AG10803 (cell line): ENCODE measurements at regions not wholly inside any gene's neighbourhood (a gene's known extent, or its start where the extent isn't known, plus 50 kb on each side); places are given as distances from the start of the nearest gene placed in this dataset.
A peak's percentile ranks its signal among the peaks of the same experiment; 100 is the strongest.

Experiments used
- DNase-seq: peaks from one replicate; pipeline ENCODE4 v3.0.0; 2010; ENCODE audit warnings: low read depth
- H3K4me3 ChIP-seq: 2 replicates; pipeline ENCODE4 v1.5.1; 2011; ENCODE audit warnings: mild to moderate bottlenecking, low read length, control low read depth
- CTCF ChIP-seq: conservative IDR thresholded peaks from 2 replicates; pipeline ENCODE4 v1.5.1; 2011; ENCODE audit warnings: mild to moderate bottlenecking, low read length, control low read depth, inconsistent platforms

DNA sequence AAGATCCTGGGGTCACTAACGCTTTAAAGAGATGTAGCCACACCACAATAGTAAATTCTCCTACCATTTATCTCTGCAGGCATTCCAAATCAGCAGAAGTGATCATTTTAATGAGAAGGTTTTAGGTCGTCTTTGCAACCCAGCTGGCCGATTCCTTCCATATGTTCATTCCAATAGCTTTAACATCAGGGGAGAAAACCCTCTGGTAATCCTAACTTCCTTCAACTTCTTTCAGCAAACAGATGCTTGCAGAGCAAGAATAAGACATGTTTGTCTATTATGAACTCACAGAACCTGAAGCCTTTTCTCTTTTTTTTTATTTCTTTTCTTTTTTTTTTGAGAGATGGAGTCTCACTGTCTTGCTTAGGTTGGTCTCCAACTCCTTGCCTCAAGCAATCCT is 498.6 kb upstream of the SLITRK1 start:
- DNase-seq, result no peak
- no peak for TF ChIP-seq CTCF
- H3K4me3 ChIP-seq, result no peak overlapping the region

DNA sequence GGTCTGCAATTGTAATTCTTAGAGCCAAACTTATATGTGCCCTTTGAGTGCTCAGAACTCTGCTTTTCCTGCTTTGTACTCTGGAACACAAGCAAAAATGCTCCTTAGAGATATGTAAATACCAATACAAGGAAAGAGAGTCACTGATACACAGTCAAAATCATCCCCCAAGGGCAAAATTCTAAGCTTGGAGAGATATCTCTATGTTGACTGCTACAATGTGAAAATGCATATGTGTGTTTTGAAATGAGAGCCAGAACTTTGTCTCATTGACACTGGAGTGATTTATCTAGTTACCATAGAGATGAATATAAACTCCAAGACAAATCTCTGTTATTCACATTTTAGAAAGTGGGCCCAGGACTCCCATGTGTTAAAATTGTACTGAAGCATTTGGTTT is 494.8 kb upstream of the SLITRK1 start:
- no peak overlapping the region for H3K4me3 ChIP-seq
- TF ChIP-seq CTCF, result no peak
- DNase-seq, result no peak

- TF ChIP-seq CTCF, result no peak
- DNase-seq, result peak; percentile 64
- H3K4me3 ChIP-seq, result no peak overlapping the region
These were observed 484.2 kb upstream of the SLITRK1 start for GRCh38 chr13:84366506-84366905.

DNA sequence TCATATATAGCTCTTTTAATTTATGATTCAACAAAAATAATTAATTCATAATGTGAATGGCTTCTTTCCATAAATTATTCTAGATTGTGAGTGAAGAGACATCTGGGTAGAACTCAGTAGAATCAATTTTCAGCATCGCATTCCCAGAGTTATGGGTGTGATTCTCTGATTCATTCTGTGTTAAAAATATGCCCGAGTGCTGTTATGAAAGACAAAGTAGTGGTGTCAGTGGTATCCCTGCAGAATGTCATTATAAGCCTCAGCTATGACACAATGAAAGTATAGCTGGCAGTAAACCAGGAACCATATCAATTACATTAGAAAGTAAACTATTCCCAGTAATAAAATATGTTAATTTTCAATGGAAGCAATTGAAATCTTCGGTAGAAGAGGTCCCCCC is 480.5 kb upstream of the SLITRK1 start:
- DNase-seq, result peak; percentile 28
- no peak for TF ChIP-seq CTCF
- H3K4me3 ChIP-seq, result no peak overlapping the region

GRCh38 chr13:84360822-84361221 is 478.5 kb upstream of the SLITRK1 start:
- no peak for DNase-seq
- H3K4me3 ChIP-seq, result no peak overlapping the region
- TF ChIP-seq CTCF, result no peak

DNA sequence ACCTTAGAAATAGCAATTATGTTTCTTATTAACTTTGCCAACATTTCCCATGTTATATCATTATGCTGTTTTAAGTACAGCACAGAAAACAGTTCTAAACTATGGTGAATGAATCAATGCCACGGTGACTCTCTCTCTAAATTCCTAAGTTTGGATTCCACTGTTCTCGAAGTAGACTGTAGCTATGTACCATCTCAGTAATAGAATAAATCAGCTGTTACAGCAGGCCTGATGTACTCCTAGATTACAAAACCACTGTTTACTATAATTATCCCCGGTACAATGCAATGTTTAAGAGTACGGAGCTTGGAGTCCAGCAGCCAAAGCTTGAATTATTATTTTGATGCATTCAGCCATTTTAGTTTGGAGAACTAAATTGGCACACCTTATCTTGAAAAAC is 476.3 kb upstream of the SLITRK1 start:
- no peak overlapping the region for H3K4me3 ChIP-seq
- DNase-seq, result peak; percentile 4
- TF ChIP-seq CTCF, result no peak

- no peak for DNase-seq
- TF ChIP-seq CTCF, result no peak
- no peak overlapping the region for H3K4me3 ChIP-seq
These were observed 470.7 kb upstream of the SLITRK1 start for GRCh38 chr13:84352946-84353345.
